NCI-H1105 (cell line): ENCODE measurements at regions not wholly inside any gene's neighbourhood (a gene's known extent, or its start where the extent isn't known, plus 50 kb on each side); places are given as distances from the start of the nearest gene placed in this dataset.

Source experiments
- DNase-seq: peaks from one replicate; lab custom pipeline; 2025; lab: John Stamatoyannopoulos, UW

GRCh38 chr5:118687661-118688621 is 300.4 kb downstream of the DTWD2 start:
- no peak for DNase-seq

- no peak for DNase-seq
Observed at GRCh38 chr5:118687100-118687499, 301.2 kb downstream of the DTWD2 start.

GRCh38 chr5:118681655-118682054 is 306.7 kb downstream of the DTWD2 start:
- DNase-seq, result no peak

GRCh38 chr5:118679264-118679940 is 308.9 kb downstream of the DTWD2 start:
- DNase-seq, result no peak

- no peak for DNase-seq
Observed at GRCh38 chr5:118678746-118679145, 309.6 kb downstream of the DTWD2 start.

GRCh38 chr5:118675247-118675646 is 313.1 kb downstream of the DTWD2 start:
- no peak for DNase-seq

- no peak for DNase-seq
Observed at GRCh38 chr5:118657576-118657975, 330.8 kb downstream of the DTWD2 start.

GRCh38 chr5:118653872-118654271 is 334.5 kb downstream of the DTWD2 start:
- no peak for DNase-seq

GRCh38 chr5:118653183-118653582 is 335.2 kb downstream of the DTWD2 start:
- DNase-seq, result no peak

- no peak for DNase-seq
Observed at GRCh38 chr5:118651002-118651401, 337.3 kb downstream of the DTWD2 start.

- no peak for DNase-seq
Observed at GRCh38 chr5:118647587-118647986, 340.8 kb downstream of the DTWD2 start.

GRCh38 chr5:118646917-118647316 is 341.4 kb downstream of the DTWD2 start:
- DNase-seq, result no peak

GRCh38 chr5:118637947-118638670 is 350.2 kb downstream of the DTWD2 start:
- no peak for DNase-seq

GRCh38 chr5:118628660-118629354 is 359.5 kb downstream of the DTWD2 start:
- DNase-seq, result no peak

GRCh38 chr5:118620233-118620632 is 368.1 kb downstream of the DTWD2 start:
- no peak for DNase-seq

- no peak for DNase-seq
Observed at GRCh38 chr5:118619823-118620222, 368.5 kb downstream of the DTWD2 start.

- DNase-seq, result no peak
Observed at GRCh38 chr5:118616281-118616680, 372.1 kb downstream of the DTWD2 start.

GRCh38 chr5:118614731-118615456 is 373.5 kb downstream of the DTWD2 start:
- DNase-seq, result no peak

- DNase-seq, result no peak
Observed at GRCh38 chr5:118611332-118611945, 376.9 kb downstream of the DTWD2 start.

- DNase-seq, result no peak
Observed at GRCh38 chr5:118606940-118607339, 381.4 kb downstream of the DTWD2 start.

- DNase-seq, result no peak
Observed at GRCh38 chr5:118605761-118606160, 382.6 kb downstream of the DTWD2 start.
